ENCODE measurements at regions not wholly inside any gene's neighbourhood (a gene's known extent, or its start where the extent isn't known, plus 50 kb on each side); places are given as distances from the start of the nearest gene placed in this dataset.

GRCh38 chr21:25420831-25421230, 186.4 kb downstream of the MRPL39 start:
- Histone ChIP-seq H3K36me3 (ENCODE audit: control insufficient read depth, insufficient read depth, low read length) (no peaks in the 10 kb centered on the region), H4K8ac (ENCODE audit: low read depth in 2 of 2, low read length in 2 of 2) (no peak overlapping the region), H2BK15ac (ENCODE audit: low read depth, low read length) (no peak overlapping the region), H3K14ac (replicated peaks; ENCODE audit: low read depth, low read length) (no peak overlapping the region), H3K4ac (ENCODE audit: low read depth, low read length) (no peak overlapping the region), H3K27me3 (ENCODE audit: control insufficient read depth, insufficient read depth, low read length) (peaks cover 4% of the 10 kb centered on the region), H2BK5ac (ENCODE audit: low read depth, low read length, poor library complexity, severe bottlenecking) (no peak overlapping the region), H3K23ac (ENCODE audit: low read depth, low read length) (no peak overlapping the region), H2AFZ (replicated peaks; ENCODE audit: low read length, poor library complexity) (no peak overlapping the region), H3K18ac (ENCODE audit: low read depth, low read length) (no peak overlapping the region), H3K9ac (ENCODE audit: low read depth, low read length) (no peak overlapping the region), H4K91ac (ENCODE audit: insufficient read depth, low read depth, low read length) (no peak overlapping the region), H3K27ac (ENCODE audit: insufficient read depth, low read length) (no peak overlapping the region), H2BK120ac (ENCODE audit: low read depth, low read length) (no peak overlapping the region), H2BK20ac (ENCODE audit: low read depth, low read length) (no peak overlapping the region), H2AK9ac (replicated peaks; ENCODE audit: low read depth, low read length, poor library complexity) (no peak overlapping the region), H4K5ac (ENCODE audit: low read depth, low read length) (no peak overlapping the region), H3K4me1 (ENCODE audit: control insufficient read depth, insufficient read depth, low read length) (no peaks in the 10 kb centered on the region), H2AK5ac (ENCODE audit: low read depth, low read length) (no peak overlapping the region), H3K79me1 (ENCODE audit: low read depth in 1 of 2, low read length in 2 of 2) (no peaks in the 10 kb centered on the region), H3K4me2 (ENCODE audit: low read depth, low read length) (no peak overlapping the region), H4K20me1 (ENCODE audit: insufficient read depth, low read length) (no peaks in the 10 kb centered on the region), H3K9me1 (ENCODE audit: insufficient read depth, low read length) (no peaks in the 10 kb centered on the region), H3K4me3 (ENCODE audit: insufficient read depth, low read depth, low read length) (no peak overlapping the region), H3K56ac (ENCODE audit: extremely low read depth, insufficient read depth, low read length) (no peak overlapping the region), H3K9me3 (ENCODE audit: control insufficient read depth, insufficient read depth, low read length) (no peaks in the 10 kb centered on the region)
- CTCF ChIA-PET, result interaction anchor here (0.8 kb wide), 1 partner anchor 264 kb away, joined by 8 read pairs; no protein-coding TSS in a partner anchor
- no peak for TF ChIP-seq RAD21 (IDR thresholded peaks at IDR 0.05; ENCODE audit: low read length)
- TF ChIP-seq SMC3 (IDR thresholded peaks at IDR 0.05; ENCODE audit: low read depth, low read length), result no peak
- no peak for TF ChIP-seq POLR2A (IDR thresholded peaks at IDR 0.05; ENCODE audit: low read depth, low read length)
- POLR2A ChIA-PET (ENCODE audit: unreplicated experiment), result no interaction called here
- WGBS, 2 experiments (ENCODE audit: extremely low coverage in 2 of 2, insufficient read length in 1 of 2), result no CpG with 5 or more reads among the region's 4 CpGs
- no TSS peak for BruUV-seq (replicated peaks)
- intact Hi-C loops (cut with micrococcal nuclease) (loop anchor here (2.0 kb wide), 3 partner anchors 142 to 288 kb away; partner anchors contain the start of gene MRPL39), in situ Hi-C loops (cut with MboI; ENCODE audit: low sequenced_read_pairs) (loop anchor here (10.0 kb wide), 1 partner anchor 144 kb away; no protein-coding TSS in a partner anchor), dilution Hi-C loops (cut with HindIII; ENCODE audit: low sequenced_read_pairs, unreplicated experiment) (no loop called here)
- ATAC-seq (ENCODE audit: low read depth) (no peak), DNase-seq (no peak)

All from IMR-90 (cell line).